ENCODE measurements at regions not wholly inside any gene's neighbourhood (a gene's known extent, or its start where the extent isn't known, plus 50 kb on each side); places are given as distances from the start of the nearest gene placed in this dataset.

DNA sequence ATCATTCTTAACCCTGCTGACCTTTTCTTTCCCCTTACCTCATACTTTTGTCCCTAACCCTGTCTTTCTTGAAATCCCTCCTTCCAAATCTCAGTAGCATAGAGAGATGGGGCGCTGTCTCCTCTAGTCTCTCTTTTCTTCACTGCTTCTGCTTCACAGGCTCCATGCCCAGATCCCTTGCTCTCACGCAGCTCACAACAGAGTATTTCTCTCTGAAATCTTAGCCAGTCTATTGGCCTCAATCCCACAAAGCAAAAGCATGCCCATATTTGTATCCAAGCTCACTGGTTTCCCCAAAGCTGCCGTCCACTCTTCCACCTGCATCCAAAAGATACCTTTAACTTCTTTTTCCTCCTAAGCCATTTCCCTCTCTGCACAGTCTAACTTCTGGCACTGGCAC, 526.8 kb downstream of the PLXDC2 start:
- H3K27me3 ChIP-seq, result no peaks in the 10 kb centered on the region
- DNase-seq, result no peak
- H3K4me3 ChIP-seq, result no peak overlapping the region
- H3K9me3 ChIP-seq, result no peaks in the 10 kb centered on the region
- H3K36me3 ChIP-seq, result no peaks in the 10 kb centered on the region

All from MG63 (cell line).